GM12891 (cell line): ENCODE measurements at regions not wholly inside any gene's neighbourhood (a gene's known extent, or its start where the extent isn't known, plus 50 kb on each side); places are given as distances from the start of the nearest gene placed in this dataset.

Experiments used
- POLR2A ChIP-seq: IDR thresholded peaks from 2 replicates; pipeline ENCODE4 v1.6.1; 2011; ENCODE audit warnings: low read depth, low read length, control low read depth
- POLR2AphosphoS5 ChIP-seq: IDR thresholded peaks from 2 replicates; pipeline ENCODE4 v1.6.1; 2011; ENCODE audit warnings: low read depth, low read length, control low read depth
- SPI1 ChIP-seq: IDR thresholded peaks from 2 replicates; pipeline ENCODE4 v1.6.1; 2011; ENCODE audit warnings: low read depth, low read length, control low read depth

DNA sequence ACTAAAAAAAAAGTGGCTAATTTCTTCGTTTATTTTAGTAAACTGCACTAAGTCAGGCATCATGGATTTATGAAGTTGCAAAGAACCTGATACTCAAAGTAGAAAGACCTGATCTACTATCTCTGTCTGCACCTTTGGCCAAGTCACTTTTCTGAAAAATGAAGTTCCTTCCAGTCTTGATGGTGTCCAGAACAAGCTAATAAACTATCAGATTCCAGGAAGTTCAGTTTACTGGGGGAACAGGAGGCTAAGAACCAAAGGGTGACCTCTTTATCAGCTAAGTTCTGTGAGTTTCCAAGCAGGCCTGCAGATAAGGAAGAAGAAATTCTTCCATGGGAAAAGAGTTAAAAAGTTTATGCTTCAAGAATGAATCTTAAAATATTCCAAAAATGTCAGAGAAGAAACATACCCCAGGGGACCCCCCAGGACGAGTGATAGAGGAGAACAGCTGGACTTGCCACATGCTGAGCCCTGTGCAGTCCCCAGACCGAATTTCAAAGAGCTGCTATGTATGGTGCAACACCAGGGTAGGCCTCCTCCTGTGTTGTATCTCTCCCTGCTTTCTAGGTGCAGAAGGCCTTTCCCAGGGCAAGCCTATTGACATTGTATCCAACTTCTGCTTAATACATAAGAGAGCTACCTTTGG lies 72.8 kb upstream of the FGGY start:
- TF ChIP-seq POLR2A, result no peak
- no peak for TF ChIP-seq POLR2AphosphoS5
- TF ChIP-seq SPI1, result no peak
